ENCODE measurements at regions not wholly inside any gene's neighbourhood (a gene's known extent, or its start where the extent isn't known, plus 50 kb on each side); places are given as distances from the start of the nearest gene placed in this dataset.

DNA sequence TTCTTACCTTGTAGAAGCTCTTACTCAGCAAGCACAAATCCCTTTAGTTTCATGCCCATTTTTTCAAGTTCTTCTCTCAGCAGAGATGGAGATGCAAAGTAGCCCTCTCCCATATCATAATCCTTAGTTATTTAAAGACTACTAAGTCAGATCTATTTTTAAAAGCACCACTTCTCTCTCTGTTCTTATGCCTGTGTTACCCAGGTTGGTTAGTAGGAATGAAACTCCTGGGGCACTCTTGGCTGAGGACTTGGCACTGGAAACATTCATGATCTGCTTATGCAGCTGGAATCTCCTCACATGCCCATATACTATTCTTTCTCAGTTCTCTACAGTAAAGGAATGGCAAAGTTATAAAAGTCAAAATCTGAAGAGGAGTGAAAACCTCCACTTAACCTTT lies 51.9 kb upstream of the PPP2R5A start:
- ATAC-seq (ENCODE audit: low read depth) (no peak), DNase-seq (no peak)
- intact Hi-C loops (cut with micrococcal nuclease) = no loop called here
- POLR2A ChIA-PET = no interaction called here
- no peaks in the 10 kb centered on the region for H3K36me3 Mint-ChIP-seq (ENCODE audit: low read depth)
- no peak overlapping the region for H3K27ac Mint-ChIP-seq
- CTCF ChIA-PET = no interaction called here
- H3K9me3 Mint-ChIP-seq = no peaks in the 10 kb centered on the region
- H3K4me3 Mint-ChIP-seq = no peak overlapping the region
- TF ChIP-seq CTCF (IDR thresholded peaks at IDR 0.05) = no peak
- H3K27me3 Mint-ChIP-seq = peaks cover 6% of the 10 kb centered on the region
- H3K4me1 Mint-ChIP-seq = no peaks in the 10 kb centered on the region

GRCh38 chr1:212234431-212235395 lies 50.5 kb upstream of the PPP2R5A start:
- ATAC-seq (ENCODE audit: low read depth) (peak; percentile 58), DNase-seq (no peak)

More at GRCh38 chr1:212234431-212235395, 50.5 kb upstream of the PPP2R5A start:
- Mint-ChIP-seq H3K27me3 (peaks cover 6% of the 10 kb centered on the region), H3K9me3 (no peaks in the 10 kb centered on the region), H3K27ac (no peak overlapping the region), H3K36me3 (ENCODE audit: low read depth) (no peaks in the 10 kb centered on the region), H3K4me1 (no peaks in the 10 kb centered on the region), H3K4me3 (no peak overlapping the region)
- ChIA-PET CTCF (no interaction called here), POLR2A (no interaction called here)
- TF ChIP-seq CTCF (IDR thresholded peaks at IDR 0.05) = no peak
- intact Hi-C loops (cut with micrococcal nuclease) = no loop called here
